ENCODE measurements at regions not wholly inside any gene's neighbourhood (a gene's known extent, or its start where the extent isn't known, plus 50 kb on each side); places are given as distances from the start of the nearest gene placed in this dataset.

- no peak for TF ChIP-seq CTCF (IDR thresholded peaks at IDR 0.05; ENCODE audit: low read depth, low read length)
- DNase-seq (ENCODE audit: extremely low read depth, low read depth): no peak
Measured at GRCh38 chr4:33262824-33263223, 2542.7 kb downstream of the PCDH7 start.

GRCh38 chr4:33268776-33269175 is 2548.6 kb downstream of the PCDH7 start:
- TF ChIP-seq CTCF (IDR thresholded peaks at IDR 0.05; ENCODE audit: low read depth, low read length): no peak
- DNase-seq (ENCODE audit: extremely low read depth, low read depth): no peak

GRCh38 chr4:33270403-33270802 is 2550.2 kb downstream of the PCDH7 start:
- no peak for DNase-seq (ENCODE audit: extremely low read depth, low read depth)
- no peak for TF ChIP-seq CTCF (IDR thresholded peaks at IDR 0.05; ENCODE audit: low read depth, low read length)

- no peak for TF ChIP-seq CTCF (IDR thresholded peaks at IDR 0.05; ENCODE audit: low read depth, low read length)
- DNase-seq (ENCODE audit: extremely low read depth, low read depth): no peak
Measured at GRCh38 chr4:33272722-33273121, 2552.6 kb downstream of the PCDH7 start.

GRCh38 chr4:33283818-33284217 is 2563.6 kb downstream of the PCDH7 start:
- DNase-seq (ENCODE audit: extremely low read depth, low read depth): no peak

GRCh38 chr4:33296876-33297455 is 2576.8 kb downstream of the PCDH7 start:
- no peak for TF ChIP-seq CTCF (IDR thresholded peaks at IDR 0.05; ENCODE audit: low read depth, low read length)
- DNase-seq (ENCODE audit: extremely low read depth, low read depth): no peak

More at GRCh38 chr4:33283818-33284217, 2563.6 kb downstream of the PCDH7 start:
- TF ChIP-seq CTCF (IDR thresholded peaks at IDR 0.05; ENCODE audit: low read depth, low read length): no peak

- no peak for DNase-seq (ENCODE audit: extremely low read depth, low read depth)
- no peak for TF ChIP-seq CTCF (IDR thresholded peaks at IDR 0.05; ENCODE audit: low read depth, low read length)
Measured at GRCh38 chr4:33302321-33302720, 2582.2 kb downstream of the PCDH7 start.
